GM23338 (cell line): ENCODE measurements at regions not wholly inside any gene's neighbourhood (a gene's known extent, or its start where the extent isn't known, plus 50 kb on each side); places are given as distances from the start of the nearest gene placed in this dataset.
A peak's percentile ranks its signal among the peaks of the same experiment; 100 is the strongest.

Experiments
- ATAC-seq: fragments of 200-7000 bp; cut with Tn5 transposase; 3 replicates; pipeline ENCODE4 v1.9.1; 2020
- DNase-seq: peaks from one replicate; pipeline ENCODE4 v3.0.0-alpha.2; 2015; ENCODE audit warnings: low spot score
- H2AFZ ChIP-seq: fragments of 200-600 bp; sonication (generic); 2 replicates; pipeline ENCODE4 v1.8.0; 2016; ENCODE audit warnings: antibody characterized with exemption, mild to moderate bottlenecking, moderate library complexity
- H3F3A ChIP-seq: fragments of 200-600 bp; sonication (generic); replicated peaks from 2 replicates; pipeline ENCODE4 v1.8.0; 2017; ENCODE audit warnings: antibody characterized with exemption, mixed run types, low read depth
- H3K27ac ChIP-seq: fragments of 200-600 bp; sonication (generic); 2 replicates; pipeline ENCODE4 v1.6.1; 2016; ENCODE audit warnings: low read depth
- H3K27me3 ChIP-seq: fragments of 200-600 bp; sonication (generic); 2 replicates; pipeline ENCODE4 v1.8.0; 2016; ENCODE audit warnings: mild to moderate bottlenecking, mixed run types, moderate library complexity; ENCODE audit not compliant: insufficient read depth
- H3K36me3 ChIP-seq: fragments of 200-600 bp; sonication (generic); 2 replicates; pipeline ENCODE4 v1.8.0; 2016; ENCODE audit warnings: mild to moderate bottlenecking; ENCODE audit not compliant: insufficient read depth
- H3K4me1 ChIP-seq: fragments of 200-600 bp; sonication (generic); 2 replicates; pipeline ENCODE4 v1.8.0; 2016; ENCODE audit warnings: mild to moderate bottlenecking, moderate library complexity; ENCODE audit not compliant: insufficient read depth
- H3K4me2 ChIP-seq: fragments of 200-600 bp; sonication (generic); 2 replicates; pipeline ENCODE4 v1.7.1; 2017; ENCODE audit warnings: mixed run types
- H3K4me3 ChIP-seq: fragments of 200-600 bp; sonication (generic); 2 replicates; pipeline ENCODE4 v1.6.1; 2016; ENCODE audit warnings: mixed run types
- H3K79me2 ChIP-seq: fragments of 200-600 bp; sonication (generic); replicated peaks from 2 replicates; pipeline ENCODE4 v1.8.0; 2017; ENCODE audit warnings: mild to moderate bottlenecking; ENCODE audit not compliant: insufficient read depth
- H3K9me2 ChIP-seq: fragments of 200-600 bp; sonication (generic); 2 replicates; pipeline ENCODE4 v1.8.0; 2017; ENCODE audit not compliant: insufficient read depth
- H4K20me1 ChIP-seq: fragments of 200-600 bp; sonication (generic); replicated peaks from 2 replicates; pipeline ENCODE4 v1.8.0; 2017; ENCODE audit warnings: mild to moderate bottlenecking; ENCODE audit not compliant: insufficient read depth
- H3K27ac Mint-ChIP-seq: 2 replicates; pipeline ENCODE4 v1.8.0; 2020; ENCODE audit warnings: inconsistent platforms, mild to moderate bottlenecking, moderate library complexity, mixed read lengths
- H3K27me3 Mint-ChIP-seq: 3 replicates; pipeline ENCODE4 v1.8.0; 2022; ENCODE audit warnings: low read depth, mild to moderate bottlenecking, moderate library complexity, mixed read lengths, inconsistent platforms; ENCODE audit not compliant: insufficient read depth, poor library complexity
- H3K36me3 Mint-ChIP-seq: 3 replicates; pipeline ENCODE4 v1.8.0; 2021; ENCODE audit warnings: low read depth, mild to moderate bottlenecking, inconsistent platforms, moderate library complexity, mixed read lengths
- H3K4me1 Mint-ChIP-seq: 3 replicates; pipeline ENCODE4 v1.8.0; 2020; ENCODE audit warnings: mild to moderate bottlenecking, inconsistent platforms, mixed read lengths
- H3K4me3 Mint-ChIP-seq: 3 replicates; pipeline ENCODE4 v1.8.0; 2021; ENCODE audit warnings: moderate library complexity, mild to moderate bottlenecking, inconsistent platforms, mixed read lengths
- H3K9me3 Mint-ChIP-seq: 3 replicates; pipeline ENCODE4 v1.8.0; 2020; ENCODE audit warnings: moderate library complexity, mild to moderate bottlenecking, inconsistent platforms, mixed read lengths
- CREB1 ChIP-seq: fragments of 250-450 bp; sonication (Bioruptor Pico); IDR thresholded peaks from 2 replicates; pipeline ENCODE4 v1.5.0; 2020; ENCODE audit warnings: low read depth, mild to moderate bottlenecking, moderate library complexity
- CTCF ChIP-seq, 2 experiments: fragments of 200-600 bp in 1 of 2; sonication (generic) in 1 of 2; conservative IDR thresholded peaks; 2 replicates each; pipeline versions ENCODE4 v1.5.1 to v1.6.1; 2016 to 2017; ENCODE audit warnings: antibody characterized with exemption in 2 of 2, low read depth in 2 of 2, mild to moderate bottlenecking in 2 of 2, moderate library complexity in 1 of 2
- ETS1 ChIP-seq: IDR thresholded peaks from 2 replicates; pipeline ENCODE4 v1.6.1; 2016; ENCODE audit warnings: antibody characterized with exemption
- EZH2 ChIP-seq: fragments of 200-600 bp; sonication (generic); IDR thresholded peaks from one replicate; pipeline ENCODE4 v1.8.0; 2017; ENCODE audit warnings: antibody characterized with exemption, mild to moderate bottlenecking, low read depth; ENCODE audit not compliant: unreplicated experiment
- JUNB ChIP-seq: IDR thresholded peaks from one replicate; pipeline ENCODE4 v1.6.1; 2016; ENCODE audit warnings: antibody characterized with exemption; ENCODE audit not compliant: unreplicated experiment
- NANOG ChIP-seq: IDR thresholded peaks from 2 replicates; pipeline ENCODE4 v1.6.1; 2016; ENCODE audit warnings: antibody characterized with exemption, borderline replicate concordance
- POLR2AphosphoS5 ChIP-seq: IDR thresholded peaks from 2 replicates; pipeline ENCODE4 v1.6.1; 2016; ENCODE audit warnings: antibody characterized with exemption, low read depth
- ZNF114 ChIP-seq: fragments of 250-450 bp; sonication (Bioruptor Pico); IDR thresholded peaks from 2 replicates; pipeline ENCODE4 v1.5.0; 2020; ENCODE audit warnings: mild to moderate bottlenecking, moderate library complexity
- ZNF462 ChIP-seq: fragments of 250-450 bp; sonication (Bioruptor Pico); IDR thresholded peaks from 2 replicates; pipeline ENCODE4 v1.5.0; 2020; ENCODE audit warnings: mild to moderate bottlenecking, moderate library complexity

DNA sequence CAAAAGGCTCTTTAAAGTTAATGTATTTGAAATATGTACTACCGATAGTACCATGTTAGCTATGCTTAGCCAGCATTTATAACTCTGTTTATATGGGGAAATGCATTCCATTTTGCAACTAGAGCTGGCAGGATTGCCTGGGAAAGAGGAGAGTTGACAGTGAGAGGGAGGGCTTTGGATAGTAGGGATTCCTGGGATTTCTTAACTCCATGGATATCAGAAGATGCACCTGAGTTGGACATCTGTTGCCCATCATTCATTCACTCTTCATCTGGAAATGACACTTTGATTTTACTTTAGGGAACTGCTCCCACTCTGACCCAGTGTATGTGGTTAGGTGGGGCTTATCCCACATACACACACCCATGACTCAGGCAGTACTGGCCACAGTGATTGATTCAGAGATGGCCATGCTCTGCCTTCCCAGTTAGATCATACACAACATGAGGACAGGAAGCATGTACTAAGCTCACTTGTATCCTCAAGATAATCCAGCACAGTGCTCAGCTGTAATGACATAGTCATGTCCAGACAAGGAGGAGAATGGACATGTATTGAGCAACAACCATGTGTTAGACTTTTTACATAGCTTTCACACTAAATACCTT, 248.8 kb downstream of the MREG start:
- H3K27ac ChIP-seq: no peak overlapping the region
- no peaks in the 10 kb centered on the region for H3F3A ChIP-seq
- H3K4me1 ChIP-seq: no peaks in the 10 kb centered on the region
- Mint-ChIP-seq H3K27me3 (no peaks in the 10 kb centered on the region), H3K27ac (no peak overlapping the region), H3K4me1 (0 out of 3 replicates have a peak, but pooled peaks cover 3% of the 10 kb centered on the region), H3K9me3 (peaks cover 6% of the 10 kb centered on the region), H3K36me3 (peaks cover 4% of the 10 kb centered on the region; the same call in 1 of the 3 replicates), H3K4me3 (no peak overlapping the region)
- no peaks in the 10 kb centered on the region for H3K27me3 ChIP-seq
- H3K9me2 ChIP-seq: 0 out of 2 replicates have a peak, but pooled peaks cover 3% of the 10 kb centered on the region
- H3K36me3 ChIP-seq: no peaks in the 10 kb centered on the region; the same call in 1 of the 2 replicates
- H3K4me3 ChIP-seq: no peak overlapping the region
- H3K4me2 ChIP-seq: no peak overlapping the region
- TF ChIP-seq ETS1 (no peak), NANOG (no peak), CREB1 (CRISPR knock-in tag) (no peak), ZNF114 (CRISPR knock-in tag) (no peak)
- no peak for ATAC-seq
- 0 out of 2 replicates have a peak overlapping the region, but pooled peaks have one; percentile 18 for H2AFZ ChIP-seq
- no peak for DNase-seq
- no peaks in the 10 kb centered on the region for H3K79me2 ChIP-seq
- H4K20me1 ChIP-seq: no peaks in the 10 kb centered on the region

GRCh38 chr2:215760557-215760956, 252.8 kb downstream of the MREG start:
- Histone ChIP-seq H2AFZ (no peak overlapping the region), H3K36me3 (no peaks in the 10 kb centered on the region), H3K79me2 (no peaks in the 10 kb centered on the region), H3K27ac (no peak overlapping the region), H3K9me2 (peaks cover 5% of the 10 kb centered on the region; the same call in 1 of the 2 replicates), H3K4me2 (no peak overlapping the region), H3K27me3 (no peaks in the 10 kb centered on the region), H4K20me1 (no peaks in the 10 kb centered on the region), H3K4me3 (no peak overlapping the region), H3F3A (no peaks in the 10 kb centered on the region), H3K4me1 (no peaks in the 10 kb centered on the region)
- Mint-ChIP-seq H3K27ac (no peak overlapping the region; the same call in 1 of the 2 replicates), H3K4me1 (0 out of 3 replicates have a peak, but pooled peaks cover 6% of the 10 kb centered on the region), H3K4me3 (no peak overlapping the region), H3K9me3 (peaks cover 6% of the 10 kb centered on the region), H3K36me3 (0 out of 3 replicates have a peak, but pooled peaks cover 4% of the 10 kb centered on the region), H3K27me3 (peaks cover 1% of the 10 kb centered on the region)
- ATAC-seq: no peak
- DNase-seq: no peak
- TF ChIP-seq JUNB (no peak), ETS1 (no peak), POLR2AphosphoS5 (no peak), ZNF462 (CRISPR knock-in tag) (no peak), EZH2 (no peak), CTCF (conservative IDR thresholded peaks at IDR 0.05; ENCODE audit: low read depth in 2 of 2) (no peak)
